ENCODE measurements at regions not wholly inside any gene's neighbourhood (a gene's known extent, or its start where the extent isn't known, plus 50 kb on each side); places are given as distances from the start of the nearest gene placed in this dataset.

- Histone ChIP-seq H2AFZ (ENCODE audit: control insufficient read depth, low read depth, low read length) (no peak overlapping the region), H4K20me1 (ENCODE audit: control insufficient read depth, insufficient read depth) (no peaks in the 10 kb centered on the region), H3K27ac (ENCODE audit: control insufficient read depth, insufficient read depth) (no peak overlapping the region), H3K27me3 (replicated peaks in 1 of 2; ENCODE audit: control insufficient read depth in 2 of 2, insufficient read depth in 2 of 2, low read length in 1 of 2) (no peaks in the 10 kb centered on the region), H3K9ac (ENCODE audit: control insufficient read depth, insufficient read depth, low read length) (no peak overlapping the region), H3K9me3 (replicated peaks; ENCODE audit: control insufficient read depth, insufficient read depth, low read length) (no peaks in the 10 kb centered on the region), H3K79me2 (ENCODE audit: control insufficient read depth, insufficient read depth, low read length) (no peaks in the 10 kb centered on the region), H3K4me1 (ENCODE audit: control insufficient read depth, insufficient read depth, low read length) (no peaks in the 10 kb centered on the region), H3K4me3 (no peak overlapping the region), H3K36me3 (ENCODE audit: control insufficient read depth in 2 of 2, insufficient read depth in 2 of 2, low read length in 1 of 2) (no peaks in the 10 kb centered on the region), H3K4me2 (ENCODE audit: control insufficient read depth, insufficient read depth) (no peak overlapping the region)
- ChIA-PET SMC1A (ENCODE audit: uncharacterized antibody, unreplicated experiment) (no interaction called here), CTCF (no interaction called here), POLR2A (no interaction called here), RAD21 (ENCODE audit: unreplicated experiment) (no interaction called here)
- in situ Hi-C loops (cut with MboI) (loop anchor here (25.0 kb wide), 2 partner anchors 324 to 1324 kb away; no protein-coding TSS in a partner anchor), intact Hi-C loops (cut with micrococcal nuclease; ENCODE audit: unreplicated experiment) (no loop called here)
- no peak for TF ChIP-seq HDGF (IDR thresholded peaks at IDR 0.05)
- TF ChIP-seq ATF3 (IDR thresholded peaks at IDR 0.05; ENCODE audit: borderline replicate concordance, extremely low read depth, low read depth, low read length) = no peak
- no peak for TF ChIP-seq YBX1 (IDR thresholded peaks at IDR 0.05)
- TF ChIP-seq, protein P1, sequence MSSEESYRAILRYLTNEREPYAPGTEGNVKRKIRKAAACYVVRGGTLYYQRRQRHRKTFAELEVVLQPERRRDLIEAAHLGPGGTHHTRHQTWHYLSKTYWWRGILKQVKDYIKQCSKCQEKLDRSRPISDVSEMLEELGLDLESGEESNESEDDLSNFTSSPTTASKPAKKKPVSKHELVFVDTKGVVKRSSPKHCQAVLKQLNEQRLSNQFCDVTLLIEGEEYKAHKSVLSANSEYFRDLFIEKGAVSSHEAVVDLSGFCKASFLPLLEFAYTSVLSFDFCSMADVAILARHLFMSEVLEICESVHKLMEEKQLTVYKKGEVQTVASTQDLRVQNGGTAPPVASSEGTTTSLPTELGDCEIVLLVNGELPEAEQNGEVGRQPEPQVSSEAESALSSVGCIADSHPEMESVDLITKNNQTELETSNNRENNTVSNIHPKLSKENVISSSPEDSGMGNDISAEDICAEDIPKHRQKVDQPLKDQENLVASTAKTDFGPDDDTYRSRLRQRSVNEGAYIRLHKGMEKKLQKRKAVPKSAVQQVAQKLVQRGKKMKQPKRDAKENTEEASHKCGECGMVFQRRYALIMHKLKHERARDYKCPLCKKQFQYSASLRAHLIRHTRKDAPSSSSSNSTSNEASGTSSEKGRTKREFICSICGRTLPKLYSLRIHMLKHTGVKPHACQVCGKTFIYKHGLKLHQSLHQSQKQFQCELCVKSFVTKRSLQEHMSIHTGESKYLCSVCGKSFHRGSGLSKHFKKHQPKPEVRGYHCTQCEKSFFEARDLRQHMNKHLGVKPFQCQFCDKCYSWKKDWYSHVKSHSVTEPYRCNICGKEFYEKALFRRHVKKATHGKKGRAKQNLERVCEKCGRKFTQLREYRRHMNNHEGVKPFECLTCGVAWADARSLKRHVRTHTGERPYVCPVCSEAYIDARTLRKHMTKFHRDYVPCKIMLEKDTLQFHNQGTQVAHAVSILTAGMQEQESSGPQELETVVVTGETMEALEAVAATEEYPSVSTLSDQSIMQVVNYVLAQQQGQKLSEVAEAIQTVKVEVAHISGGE (CRISPR knock-in tag; IDR thresholded peaks at IDR 0.05) = no peak
- no peak for TF ChIP-seq ZNF622 (IDR thresholded peaks at IDR 0.05)
- TF ChIP-seq, protein P2, sequence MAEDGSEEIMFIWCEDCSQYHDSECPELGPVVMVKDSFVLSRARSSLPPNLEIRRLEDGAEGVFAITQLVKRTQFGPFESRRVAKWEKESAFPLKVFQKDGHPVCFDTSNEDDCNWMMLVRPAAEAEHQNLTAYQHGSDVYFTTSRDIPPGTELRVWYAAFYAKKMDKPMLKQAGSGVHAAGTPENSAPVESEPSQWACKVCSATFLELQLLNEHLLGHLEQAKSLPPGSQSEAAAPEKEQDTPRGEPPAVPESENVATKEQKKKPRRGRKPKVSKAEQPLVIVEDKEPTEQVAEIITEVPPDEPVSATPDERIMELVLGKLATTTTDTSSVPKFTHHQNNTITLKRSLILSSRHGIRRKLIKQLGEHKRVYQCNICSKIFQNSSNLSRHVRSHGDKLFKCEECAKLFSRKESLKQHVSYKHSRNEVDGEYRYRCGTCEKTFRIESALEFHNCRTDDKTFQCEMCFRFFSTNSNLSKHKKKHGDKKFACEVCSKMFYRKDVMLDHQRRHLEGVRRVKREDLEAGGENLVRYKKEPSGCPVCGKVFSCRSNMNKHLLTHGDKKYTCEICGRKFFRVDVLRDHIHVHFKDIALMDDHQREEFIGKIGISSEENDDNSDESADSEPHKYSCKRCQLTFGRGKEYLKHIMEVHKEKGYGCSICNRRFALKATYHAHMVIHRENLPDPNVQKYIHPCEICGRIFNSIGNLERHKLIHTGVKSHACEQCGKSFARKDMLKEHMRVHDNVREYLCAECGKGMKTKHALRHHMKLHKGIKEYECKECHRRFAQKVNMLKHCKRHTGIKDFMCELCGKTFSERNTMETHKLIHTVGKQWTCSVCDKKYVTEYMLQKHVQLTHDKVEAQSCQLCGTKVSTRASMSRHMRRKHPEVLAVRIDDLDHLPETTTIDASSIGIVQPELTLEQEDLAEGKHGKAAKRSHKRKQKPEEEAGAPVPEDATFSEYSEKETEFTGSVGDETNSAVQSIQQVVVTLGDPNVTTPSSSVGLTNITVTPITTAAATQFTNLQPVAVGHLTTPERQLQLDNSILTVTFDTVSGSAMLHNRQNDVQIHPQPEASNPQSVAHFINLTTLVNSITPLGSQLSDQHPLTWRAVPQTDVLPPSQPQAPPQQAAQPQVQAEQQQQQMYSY (CRISPR knock-in tag; IDR thresholded peaks at IDR 0.05) = no peak
- TF ChIP-seq PAX5 (IDR thresholded peaks at IDR 0.05; ENCODE audit: borderline replicate concordance, low read depth, low read length) = no peak
- TF ChIP-seq, protein P3, sequence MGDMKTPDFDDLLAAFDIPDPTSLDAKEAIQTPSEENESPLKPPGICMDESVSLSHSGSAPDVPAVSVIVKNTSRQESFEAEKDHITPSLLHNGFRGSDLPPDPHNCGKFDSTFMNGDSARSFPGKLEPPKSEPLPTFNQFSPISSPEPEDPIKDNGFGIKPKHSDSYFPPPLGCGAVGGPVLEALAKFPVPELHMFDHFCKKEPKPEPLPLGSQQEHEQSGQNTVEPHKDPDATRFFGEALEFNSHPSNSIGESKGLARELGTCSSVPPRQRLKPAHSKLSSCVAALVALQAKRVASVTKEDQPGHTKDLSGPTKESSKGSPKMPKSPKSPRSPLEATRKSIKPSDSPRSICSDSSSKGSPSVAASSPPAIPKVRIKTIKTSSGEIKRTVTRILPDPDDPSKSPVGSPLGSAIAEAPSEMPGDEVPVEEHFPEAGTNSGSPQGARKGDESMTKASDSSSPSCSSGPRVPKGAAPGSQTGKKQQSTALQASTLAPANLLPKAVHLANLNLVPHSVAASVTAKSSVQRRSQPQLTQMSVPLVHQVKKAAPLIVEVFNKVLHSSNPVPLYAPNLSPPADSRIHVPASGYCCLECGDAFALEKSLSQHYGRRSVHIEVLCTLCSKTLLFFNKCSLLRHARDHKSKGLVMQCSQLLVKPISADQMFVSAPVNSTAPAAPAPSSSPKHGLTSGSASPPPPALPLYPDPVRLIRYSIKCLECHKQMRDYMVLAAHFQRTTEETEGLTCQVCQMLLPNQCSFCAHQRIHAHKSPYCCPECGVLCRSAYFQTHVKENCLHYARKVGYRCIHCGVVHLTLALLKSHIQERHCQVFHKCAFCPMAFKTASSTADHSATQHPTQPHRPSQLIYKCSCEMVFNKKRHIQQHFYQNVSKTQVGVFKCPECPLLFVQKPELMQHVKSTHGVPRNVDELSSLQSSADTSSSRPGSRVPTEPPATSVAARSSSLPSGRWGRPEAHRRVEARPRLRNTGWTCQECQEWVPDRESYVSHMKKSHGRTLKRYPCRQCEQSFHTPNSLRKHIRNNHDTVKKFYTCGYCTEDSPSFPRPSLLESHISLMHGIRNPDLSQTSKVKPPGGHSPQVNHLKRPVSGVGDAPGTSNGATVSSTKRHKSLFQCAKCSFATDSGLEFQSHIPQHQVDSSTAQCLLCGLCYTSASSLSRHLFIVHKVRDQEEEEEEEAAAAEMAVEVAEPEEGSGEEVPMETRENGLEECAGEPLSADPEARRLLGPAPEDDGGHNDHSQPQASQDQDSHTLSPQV (IDR thresholded peaks at IDR 0.05) = no peak
- no peak for TF ChIP-seq EGR1 (IDR thresholded peaks at IDR 0.05; ENCODE audit: borderline replicate concordance in 1 of 2, low read depth in 2 of 2, low read length in 2 of 2)
- ATAC-seq (no peak), FAIRE-seq (no peak), DNase-seq (ENCODE audit: low read depth, low spot score) (no peak)
- BruUV-seq (replicated peaks) = no TSS peak
- 4% methylated on average over 1 of the region's 1 CpG for WGBS (ENCODE audit: insufficient coverage, insufficient replicate concordance, low lambda C conversion rate, missing lambda C conversion rate)
Observed at GRCh38 chr13:102461302-102461701, 59.5 kb upstream of the FGF14 start.
